IMR-90 (cell line): ENCODE measurements at regions not wholly inside any gene's neighbourhood (a gene's known extent, or its start where the extent isn't known, plus 50 kb on each side); places are given as distances from the start of the nearest gene placed in this dataset.

Experiments used
- ATAC-seq: fragments of 200-7000 bp; cut with Tn5 transposase; 2 replicates; pipeline ENCODE4 v1.9.1; 2020; ENCODE audit warnings: low read depth, mild to moderate bottlenecking, moderate library complexity
- BruUV-seq: library from RNA; stranded (reverse); fragments of 400-500 nt; replicated peaks from 2 replicates; lab custom pipeline; 2021; lab: Mats Ljungman, UMichigan
- CTCF ChIA-PET: fragments of 300-600 bp; formaldehyde crosslinking; extraction: SDS; loops from one replicate; lab custom pipeline; 2021; ENCODE audit warnings: antibody characterized with exemption; lab: Yijun Ruan, JAX
- POLR2A ChIA-PET: fragments of 300-600 bp; sonication (Branson Sonifier 250); formaldehyde crosslinking; loops from one replicate; lab custom pipeline; 2022; ENCODE audit warnings: antibody characterized with exemption; ENCODE audit not compliant: unreplicated experiment; lab: Charles Lee
- DNase-seq: peaks from one replicate; pipeline ENCODE4 v3.0.0; 2013
- H2AFZ ChIP-seq: replicated peaks from 2 replicates; pipeline ENCODE3; 2013; ENCODE audit warnings: low read length, mild to moderate bottlenecking; ENCODE audit not compliant: poor library complexity
- H2AK5ac ChIP-seq: 2 replicates; pipeline ENCODE4 v1.6.1; 2013; ENCODE audit warnings: low read depth, low read length, inconsistent platforms
- H2AK9ac ChIP-seq: replicated peaks from 2 replicates; pipeline ENCODE3; 2013; ENCODE audit warnings: mild to moderate bottlenecking, low read depth, low read length, moderate library complexity; ENCODE audit not compliant: poor library complexity
- H2BK120ac ChIP-seq: 2 replicates; pipeline ENCODE4 v1.6.1; 2013; ENCODE audit warnings: low read depth, low read length, inconsistent platforms
- H2BK15ac ChIP-seq: 3 replicates; pipeline ENCODE4 v1.6.1; 2013; ENCODE audit warnings: low read depth, low read length, inconsistent platforms
- H2BK20ac ChIP-seq: 2 replicates; pipeline ENCODE4 v1.6.1; 2013; ENCODE audit warnings: low read depth, mild to moderate bottlenecking, inconsistent platforms, low read length, moderate library complexity
- H2BK5ac ChIP-seq: 2 replicates; pipeline ENCODE4 v1.6.1; 2013; ENCODE audit warnings: mild to moderate bottlenecking, low read depth, low read length, inconsistent platforms; ENCODE audit not compliant: poor library complexity, severe bottlenecking
- H3K14ac ChIP-seq: replicated peaks from 2 replicates; pipeline ENCODE4 v1.6.1; 2013; ENCODE audit warnings: low read depth, low read length, inconsistent platforms
- H3K18ac ChIP-seq: 2 replicates; pipeline ENCODE4 v1.6.1; 2013; ENCODE audit warnings: low read depth, low read length, control low read depth
- H3K23ac ChIP-seq: 2 replicates; pipeline ENCODE4 v1.6.1; 2013; ENCODE audit warnings: low read depth, low read length, inconsistent platforms
- H3K27ac ChIP-seq: 2 replicates; pipeline ENCODE4 v1.5.1; 2013; ENCODE audit warnings: mild to moderate bottlenecking, control low read depth, low read length; ENCODE audit not compliant: insufficient read depth
- H3K27me3 ChIP-seq: 2 replicates; pipeline ENCODE4 v1.6.1; 2013; ENCODE audit warnings: low read length; ENCODE audit not compliant: control insufficient read depth, insufficient read depth
- H3K36me3 ChIP-seq: 2 replicates; pipeline ENCODE4 v1.6.1; 2013; ENCODE audit warnings: low read length, mixed read lengths; ENCODE audit not compliant: control insufficient read depth, insufficient read depth
- H3K4ac ChIP-seq: 2 replicates; pipeline ENCODE4 v1.6.1; 2013; ENCODE audit warnings: low read depth, low read length, inconsistent platforms
- H3K4me1 ChIP-seq: 2 replicates; pipeline ENCODE4 v1.6.1; 2013; ENCODE audit warnings: low read length, mixed read lengths; ENCODE audit not compliant: control insufficient read depth, insufficient read depth
- H3K4me2 ChIP-seq: 2 replicates; pipeline ENCODE4 v1.6.1; 2013; ENCODE audit warnings: low read depth, mild to moderate bottlenecking, control low read depth, low read length, moderate library complexity
- H3K4me3 ChIP-seq: 2 replicates; pipeline ENCODE4 v1.5.1; 2013; ENCODE audit warnings: low read depth, mild to moderate bottlenecking, control low read depth, low read length, moderate library complexity; ENCODE audit not compliant: insufficient read depth
- H3K56ac ChIP-seq: 2 replicates; pipeline ENCODE4 v1.6.1; 2013; ENCODE audit warnings: low read length, inconsistent platforms; ENCODE audit not compliant: insufficient read depth; ENCODE audit errors: extremely low read depth
- H3K79me1 ChIP-seq, 2 experiments: 2 replicates each; pipeline ENCODE4 v1.6.1; 2013; ENCODE audit warnings: low read length in 2 of 2, inconsistent platforms in 1 of 2, low read depth in 1 of 2
- H3K9ac ChIP-seq: 2 replicates; pipeline ENCODE4 v1.6.1; 2013; ENCODE audit warnings: low read depth, low read length, control low read depth
- H3K9me1 ChIP-seq: 2 replicates; pipeline ENCODE4 v1.6.1; 2013; ENCODE audit warnings: low read length, inconsistent platforms; ENCODE audit not compliant: insufficient read depth
- H3K9me3 ChIP-seq: 2 replicates; pipeline ENCODE4 v1.6.1; 2013; ENCODE audit warnings: low read length; ENCODE audit not compliant: control insufficient read depth, insufficient read depth
- H4K20me1 ChIP-seq: 2 replicates; pipeline ENCODE4 v1.6.1; 2013; ENCODE audit warnings: low read length, inconsistent platforms; ENCODE audit not compliant: insufficient read depth
- H4K5ac ChIP-seq: 2 replicates; pipeline ENCODE4 v1.6.1; 2013; ENCODE audit warnings: mild to moderate bottlenecking, low read depth, low read length, control low read depth
- H4K8ac ChIP-seq, 2 experiments: 2 replicates each; pipeline ENCODE4 v1.6.1; 2013; ENCODE audit warnings: low read depth in 2 of 2, low read length in 2 of 2, control low read depth in 1 of 2, inconsistent platforms in 1 of 2
- H4K91ac ChIP-seq: 2 replicates; pipeline ENCODE4 v1.6.1; 2013; ENCODE audit warnings: low read depth, low read length, inconsistent platforms; ENCODE audit not compliant: insufficient read depth
- BHLHE40 ChIP-seq: fragments of 150-350 bp; IDR thresholded peaks from 2 replicates; pipeline ENCODE4 v1.6.1; 2016; ENCODE audit warnings: mild to moderate bottlenecking, low read depth, low read length
- CEBPB ChIP-seq: IDR thresholded peaks from 2 replicates; pipeline ENCODE4 v1.6.1; 2012; ENCODE audit warnings: low read depth, low read length, improper control_type of control experiment
- CTCF ChIP-seq: conservative IDR thresholded peaks from 2 replicates; pipeline ENCODE4 v1.5.1; 2012; ENCODE audit warnings: mild to moderate bottlenecking, low read depth, low read length, improper control_type of control experiment
- FOS ChIP-seq: fragments of 150-350 bp; IDR thresholded peaks from 2 replicates; pipeline ENCODE4 v1.6.1; 2016; ENCODE audit warnings: low read depth, low read length
- MAFK ChIP-seq: IDR thresholded peaks from 2 replicates; pipeline ENCODE4 v1.6.1; 2012; ENCODE audit warnings: low read depth, low read length, improper control_type of control experiment
- MAZ ChIP-seq: IDR thresholded peaks from 2 replicates; pipeline ENCODE4 v1.6.1; 2012; ENCODE audit warnings: low read depth, mild to moderate bottlenecking, low read length, improper control_type of control experiment, moderate library complexity, borderline replicate concordance
- MXI1 ChIP-seq: IDR thresholded peaks from 2 replicates; pipeline ENCODE4 v1.6.1; 2012; ENCODE audit warnings: low read depth, mild to moderate bottlenecking, low read length, moderate library complexity, borderline replicate concordance
- NFE2L2 ChIP-seq: fragments of 150-350 bp; IDR thresholded peaks from 2 replicates; pipeline ENCODE4 v1.6.1; 2016; ENCODE audit warnings: low read depth, mild to moderate bottlenecking, low read length
- POLR2A ChIP-seq: IDR thresholded peaks from 2 replicates; pipeline ENCODE4 v1.6.1; 2012; ENCODE audit warnings: mild to moderate bottlenecking, low read depth, low read length
- RAD21 ChIP-seq: IDR thresholded peaks from 2 replicates; pipeline ENCODE4 v1.6.1; 2012; ENCODE audit warnings: low read length, improper control_type of control experiment
- RFX5 ChIP-seq: IDR thresholded peaks from 2 replicates; pipeline ENCODE4 v1.8.0; 2012; ENCODE audit warnings: low read depth, mild to moderate bottlenecking, low read length, moderate library complexity
- dilution Hi-C: fragments of 300-500 bp; cut with HindIII; formaldehyde crosslinking; loops from one replicate; pipeline ENCODE4 v1.14.3; 2018; ENCODE audit warnings: low sequenced_read_pairs; ENCODE audit not compliant: unreplicated experiment
- in situ Hi-C: fragments of 300-500 bp; cut with MboI; formaldehyde crosslinking; loops from 3 replicates; pipeline ENCODE4 v1.14.3; 2019; ENCODE audit warnings: low sequenced_read_pairs, inconsistent platforms, mixed read lengths
- intact Hi-C: fragments of 100-400 bp; cut with micrococcal nuclease; formaldehyde crosslinking; loops from 2 replicates; pipeline ENCODE4 v1.10.0; 2022
- TF ChIP-seq, protein P1 (sequence below): fragments of 150-350 bp; IDR thresholded peaks from 2 replicates; pipeline ENCODE4 v1.6.1; 2017; ENCODE audit warnings: mild to moderate bottlenecking, antibody characterized with exemption, low read length, low read depth

- CTCF ChIA-PET = no interaction called here
- peak; percentile 95 for ATAC-seq
- H3K79me1 ChIP-seq = no peaks in the 10 kb centered on the region
- no peak overlapping the region for H3K27ac ChIP-seq
- no peak overlapping the region for H2AK9ac ChIP-seq
- H3K23ac ChIP-seq = no peak overlapping the region
- H3K14ac ChIP-seq = no peak overlapping the region
- no peak overlapping the region for H3K56ac ChIP-seq
- intact Hi-C loops = no loop called here
- no peaks in the 10 kb centered on the region for H3K9me3 ChIP-seq
- no peak for TF ChIP-seq POLR2A
- TF ChIP-seq MAZ = no peak
- TF ChIP-seq, protein P1, sequence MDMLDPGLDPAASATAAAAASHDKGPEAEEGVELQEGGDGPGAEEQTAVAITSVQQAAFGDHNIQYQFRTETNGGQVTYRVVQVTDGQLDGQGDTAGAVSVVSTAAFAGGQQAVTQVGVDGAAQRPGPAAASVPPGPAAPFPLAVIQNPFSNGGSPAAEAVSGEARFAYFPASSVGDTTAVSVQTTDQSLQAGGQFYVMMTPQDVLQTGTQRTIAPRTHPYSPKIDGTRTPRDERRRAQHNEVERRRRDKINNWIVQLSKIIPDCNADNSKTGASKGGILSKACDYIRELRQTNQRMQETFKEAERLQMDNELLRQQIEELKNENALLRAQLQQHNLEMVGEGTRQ = no peak
- no peak for TF ChIP-seq MAFK
- TF ChIP-seq NFE2L2 = no peak
- TF ChIP-seq CEBPB = no peak
- no peak for TF ChIP-seq RFX5
- TF ChIP-seq MXI1 = no peak
- TF ChIP-seq FOS = no peak
- TF ChIP-seq BHLHE40 = no peak
- TF ChIP-seq CTCF = no peak
- no peak for TF ChIP-seq RAD21
- no peak overlapping the region for H3K9ac ChIP-seq
- H4K8ac ChIP-seq = no peak overlapping the region
- H3K36me3 ChIP-seq = no peaks in the 10 kb centered on the region
- no peak overlapping the region for H2BK15ac ChIP-seq
- H2BK120ac ChIP-seq = no peak overlapping the region
- H4K5ac ChIP-seq = no peak overlapping the region
- no peak overlapping the region for H3K4me2 ChIP-seq
- no peak overlapping the region for H3K4me3 ChIP-seq
- H3K27me3 ChIP-seq = no peaks in the 10 kb centered on the region
- H3K9me1 ChIP-seq = no peaks in the 10 kb centered on the region
- no peak overlapping the region for H2BK5ac ChIP-seq
- dilution Hi-C loops = no loop called here
- H2AFZ ChIP-seq = no peak overlapping the region
- H2BK20ac ChIP-seq = no peak overlapping the region
- H2AK5ac ChIP-seq = no peak overlapping the region
- H3K18ac ChIP-seq = no peak overlapping the region
- H4K91ac ChIP-seq = no peak overlapping the region
- in situ Hi-C loops = no loop called here
- DNase-seq = peak; percentile 80
- H3K4me1 ChIP-seq = no peaks in the 10 kb centered on the region
- POLR2A ChIA-PET = no interaction called here
- no peak overlapping the region for H3K4ac ChIP-seq
- no TSS peak for BruUV-seq
- no peaks in the 10 kb centered on the region for H4K20me1 ChIP-seq
These were observed 467.5 kb downstream of the XIRP2 start for GRCh38 chr2:167355821-167356220.
